ENCODE measurements at regions not wholly inside any gene's neighbourhood (a gene's known extent, or its start where the extent isn't known, plus 50 kb on each side); places are given as distances from the start of the nearest gene placed in this dataset.

DNA sequence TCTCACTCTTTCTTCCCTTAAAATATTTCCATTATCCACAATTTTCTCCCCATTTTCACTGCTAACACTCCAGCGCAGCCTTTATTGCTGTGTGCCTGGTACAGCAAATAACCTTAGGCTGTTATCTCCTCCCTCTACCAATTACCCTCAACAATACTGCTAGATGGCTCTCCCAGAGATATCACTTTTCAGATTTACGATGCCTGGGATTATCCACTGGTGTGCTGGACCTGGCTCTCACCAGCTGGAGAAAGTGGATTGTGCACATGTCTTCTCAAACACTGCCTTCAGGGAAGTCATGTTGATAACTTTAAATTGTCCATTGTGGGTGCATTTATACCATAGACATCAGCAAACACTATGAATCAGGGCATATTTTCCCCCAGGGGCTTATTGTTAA, 101.9 kb upstream of the ADAMTS20 start:
- H3K27me3 Mint-ChIP-seq (ENCODE audit: insufficient read depth, low read depth) = peaks cover 3% of the 10 kb centered on the region
- H3K79me2 ChIP-seq (ENCODE audit: low read depth) = no peaks in the 10 kb centered on the region
- H3K4me1 ChIP-seq = no peaks in the 10 kb centered on the region
- no peaks in the 10 kb centered on the region for H4K20me1 ChIP-seq (ENCODE audit: low read depth)
- H3K4me3 Mint-ChIP-seq = no peak overlapping the region
- H3K27ac ChIP-seq = no peak overlapping the region
- no peaks in the 10 kb centered on the region for H3F3A ChIP-seq (ENCODE audit: low read depth)
- peaks cover 3% of the 10 kb centered on the region for H3K4me1 Mint-ChIP-seq
- no peaks in the 10 kb centered on the region for H3K9me3 Mint-ChIP-seq
- no peak overlapping the region for H3K4me2 ChIP-seq
- no peak overlapping the region for H3K9ac ChIP-seq
- no peak overlapping the region for H3K27ac Mint-ChIP-seq
- TF ChIP-seq, protein P1, sequence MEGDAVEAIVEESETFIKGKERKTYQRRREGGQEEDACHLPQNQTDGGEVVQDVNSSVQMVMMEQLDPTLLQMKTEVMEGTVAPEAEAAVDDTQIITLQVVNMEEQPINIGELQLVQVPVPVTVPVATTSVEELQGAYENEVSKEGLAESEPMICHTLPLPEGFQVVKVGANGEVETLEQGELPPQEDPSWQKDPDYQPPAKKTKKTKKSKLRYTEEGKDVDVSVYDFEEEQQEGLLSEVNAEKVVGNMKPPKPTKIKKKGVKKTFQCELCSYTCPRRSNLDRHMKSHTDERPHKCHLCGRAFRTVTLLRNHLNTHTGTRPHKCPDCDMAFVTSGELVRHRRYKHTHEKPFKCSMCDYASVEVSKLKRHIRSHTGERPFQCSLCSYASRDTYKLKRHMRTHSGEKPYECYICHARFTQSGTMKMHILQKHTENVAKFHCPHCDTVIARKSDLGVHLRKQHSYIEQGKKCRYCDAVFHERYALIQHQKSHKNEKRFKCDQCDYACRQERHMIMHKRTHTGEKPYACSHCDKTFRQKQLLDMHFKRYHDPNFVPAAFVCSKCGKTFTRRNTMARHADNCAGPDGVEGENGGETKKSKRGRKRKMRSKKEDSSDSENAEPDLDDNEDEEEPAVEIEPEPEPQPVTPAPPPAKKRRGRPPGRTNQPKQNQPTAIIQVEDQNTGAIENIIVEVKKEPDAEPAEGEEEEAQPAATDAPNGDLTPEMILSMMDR (IDR thresholded peaks at IDR 0.05) = no peak
- TF ChIP-seq EZH2 (IDR thresholded peaks at IDR 0.05) = no peak
- TF ChIP-seq EZH2phosphoT487 (IDR thresholded peaks at IDR 0.05) = no peak
- H3K9me3 ChIP-seq (ENCODE audit: low read depth) = no peaks in the 10 kb centered on the region
- H3K36me3 ChIP-seq = no peaks in the 10 kb centered on the region
- H3K27me3 ChIP-seq = no peaks in the 10 kb centered on the region
- DNase-seq (ENCODE audit: low spot score) = no peak
- no peak overlapping the region for H2AFZ ChIP-seq (replicated peaks)
- H3K4me3 ChIP-seq = no peak overlapping the region
- no peaks in the 10 kb centered on the region for H3K36me3 Mint-ChIP-seq

DNA sequence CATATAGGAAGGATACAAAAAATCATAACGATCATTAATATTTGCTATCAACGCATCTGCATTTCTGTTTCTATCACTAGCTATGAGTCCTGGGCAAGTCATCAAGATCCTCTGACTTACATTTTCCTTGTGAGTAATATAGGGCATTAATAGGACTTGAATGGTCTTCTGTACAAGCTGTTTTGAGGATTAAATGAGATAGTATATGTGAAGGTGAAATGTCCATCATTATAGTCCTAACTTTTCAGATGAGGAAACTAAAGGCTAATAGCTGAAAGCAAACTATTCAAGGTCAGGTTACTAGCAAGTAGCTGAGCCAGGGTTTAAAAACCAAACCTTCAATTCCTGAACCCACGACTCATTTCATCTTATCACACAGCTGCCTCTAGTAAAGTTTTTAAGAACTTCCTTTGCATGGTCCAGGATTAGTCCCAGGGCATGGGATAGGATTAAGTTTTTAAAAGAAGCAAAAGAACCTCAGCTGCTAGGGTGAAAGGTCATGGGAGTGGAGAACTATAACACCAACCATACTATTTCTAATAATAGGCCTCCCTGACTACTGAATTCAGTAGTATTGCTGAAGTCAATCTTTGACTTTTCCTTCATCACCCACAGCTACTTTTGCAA, 101.4 kb upstream of the ADAMTS20 start:
- no peaks in the 10 kb centered on the region for H3K9me3 ChIP-seq (ENCODE audit: low read depth)
- no peak overlapping the region for H3K9ac ChIP-seq
- TF ChIP-seq EZH2 (IDR thresholded peaks at IDR 0.05) (no peak), EZH2phosphoT487 (IDR thresholded peaks at IDR 0.05) (no peak)
- TF ChIP-seq, protein P1 (IDR thresholded peaks at IDR 0.05) = no peak
- peaks cover 3% of the 10 kb centered on the region for H3K27me3 Mint-ChIP-seq (ENCODE audit: insufficient read depth, low read depth)
- H3K27ac ChIP-seq = no peak overlapping the region
- no peaks in the 10 kb centered on the region for H3K79me2 ChIP-seq (ENCODE audit: low read depth)
- no peak overlapping the region for H3K4me3 Mint-ChIP-seq
- H3K4me1 Mint-ChIP-seq = peaks cover 3% of the 10 kb centered on the region
- no peak for DNase-seq (ENCODE audit: low spot score)
- no peaks in the 10 kb centered on the region for H3K36me3 Mint-ChIP-seq
- H3K36me3 ChIP-seq = no peaks in the 10 kb centered on the region
- no peaks in the 10 kb centered on the region for H3K9me3 Mint-ChIP-seq
- no peak overlapping the region for H2AFZ ChIP-seq (replicated peaks)
- no peaks in the 10 kb centered on the region for H4K20me1 ChIP-seq (ENCODE audit: low read depth)
- no peak overlapping the region for H3K4me3 ChIP-seq
- H3K27me3 ChIP-seq = no peaks in the 10 kb centered on the region
- H3K4me2 ChIP-seq = no peak overlapping the region
- no peak overlapping the region for H3K27ac Mint-ChIP-seq
- no peaks in the 10 kb centered on the region for H3F3A ChIP-seq (ENCODE audit: low read depth)
- no peaks in the 10 kb centered on the region for H3K4me1 ChIP-seq

DNA sequence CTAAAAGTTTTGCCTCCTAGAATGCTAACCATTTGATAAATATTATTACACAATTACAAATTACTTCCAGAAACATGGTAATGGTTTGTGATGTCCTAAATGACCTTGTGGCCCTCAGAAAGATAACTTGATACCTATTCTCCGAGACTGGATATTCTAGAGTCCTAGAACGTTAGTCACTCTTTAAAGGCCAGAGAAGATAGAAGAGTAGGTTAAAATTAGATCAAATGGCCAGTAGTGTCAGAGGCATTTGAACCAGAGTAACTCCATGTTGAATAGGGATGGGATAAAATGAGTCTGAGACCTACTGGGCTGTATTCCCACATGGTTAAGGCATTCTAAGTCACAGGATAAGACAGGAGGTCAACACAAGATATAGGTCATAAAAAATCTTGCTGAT, 96.6 kb upstream of the ADAMTS20 start:
- Histone ChIP-seq H3K9ac (no peak overlapping the region), H3K4me1 (peaks cover 15% of the 10 kb centered on the region), H3F3A (ENCODE audit: low read depth) (no peaks in the 10 kb centered on the region), H3K4me2 (no peak overlapping the region), H4K20me1 (ENCODE audit: low read depth) (no peaks in the 10 kb centered on the region), H3K36me3 (no peaks in the 10 kb centered on the region), H3K27ac (no peak overlapping the region), H3K79me2 (ENCODE audit: low read depth) (no peaks in the 10 kb centered on the region), H3K27me3 (no peaks in the 10 kb centered on the region), H3K4me3 (no peak overlapping the region), H3K9me3 (ENCODE audit: low read depth) (no peaks in the 10 kb centered on the region), H2AFZ (replicated peaks) (no peak overlapping the region)
- H3K4me3 Mint-ChIP-seq = no peak overlapping the region
- no peak overlapping the region for H3K27ac Mint-ChIP-seq
- peaks cover 5% of the 10 kb centered on the region for H3K27me3 Mint-ChIP-seq (ENCODE audit: insufficient read depth, low read depth)
- no peaks in the 10 kb centered on the region for H3K9me3 Mint-ChIP-seq
- H3K4me1 Mint-ChIP-seq = peaks cover 6% of the 10 kb centered on the region
- H3K36me3 Mint-ChIP-seq = no peaks in the 10 kb centered on the region
- no peak for DNase-seq (ENCODE audit: low spot score)
- TF ChIP-seq, protein P1 (IDR thresholded peaks at IDR 0.05) = no peak
- TF ChIP-seq EZH2 (IDR thresholded peaks at IDR 0.05) (no peak), EZH2phosphoT487 (IDR thresholded peaks at IDR 0.05) (no peak)

All from neural progenitor cell (in vitro differentiated cells).